GM10266 (cell line): ENCODE measurements at regions not wholly inside any gene's neighbourhood (a gene's known extent, or its start where the extent isn't known, plus 50 kb on each side); places are given as distances from the start of the nearest gene placed in this dataset.

Source experiments
- DNase-seq: peaks from one replicate; pipeline ENCODE4 v3.0.0; 2012; ENCODE audit errors: extremely low spot score
- CTCF ChIP-seq: IDR thresholded peaks from 2 replicates; pipeline ENCODE4 v1.5.1; 2012; ENCODE audit warnings: mild to moderate bottlenecking, low read depth; ENCODE audit not compliant: control insufficient read depth, insufficient read depth; ENCODE audit errors: missing control alignments

GRCh38 chr9:14432666-14433350, 118.9 kb upstream of the NFIB start:
- no peak for DNase-seq
- TF ChIP-seq CTCF: no peak

- TF ChIP-seq CTCF: peak; percentile 77
- DNase-seq: peak; percentile 35
Observed at GRCh38 chr9:14428781-14429230, 114.9 kb upstream of the NFIB start.

- TF ChIP-seq CTCF: no peak
- DNase-seq: no peak
Observed at GRCh38 chr9:14427419-14427818, 113.5 kb upstream of the NFIB start.

GRCh38 chr9:14424983-14425382, 111.0 kb upstream of the NFIB start:
- TF ChIP-seq CTCF: no peak
- no peak for DNase-seq

GRCh38 chr9:14424289-14424688, 110.3 kb upstream of the NFIB start:
- no peak for TF ChIP-seq CTCF
- no peak for DNase-seq

GRCh38 chr9:14423815-14424261, 109.9 kb upstream of the NFIB start:
- DNase-seq: no peak
- no peak for TF ChIP-seq CTCF

GRCh38 chr9:14421291-14421690, 107.3 kb upstream of the NFIB start:
- TF ChIP-seq CTCF: no peak
- DNase-seq: no peak
